Vagina (tissue), 2 donors: ENCODE measurements at regions not wholly inside any gene's neighbourhood (a gene's known extent, or its start where the extent isn't known, plus 50 kb on each side); places are given as distances from the start of the nearest gene placed in this dataset.

Experiments used
- DNase-seq, 2 donors: peaks; one replicate each; pipeline ENCODE4 v3.0.0-alpha.2; 2017; ENCODE audit errors: extremely low spot score in 2 of 2
- H3K27ac ChIP-seq: fragments of 200-600 bp; sonication (generic); one replicate; pipeline ENCODE4 v1.5.1; 2019
- H3K27me3 ChIP-seq: fragments of 200-600 bp; sonication (generic); one replicate; pipeline ENCODE4 v1.5.1; 2019
- H3K36me3 ChIP-seq, 2 donors: fragments of 200-600 bp; sonication (generic); one replicate each; pipeline ENCODE4 v1.5.1; 2017 to 2019
- H3K4me1 ChIP-seq: fragments of 200-600 bp; sonication (generic); one replicate; pipeline ENCODE4 v1.5.1; 2019
- H3K4me3 ChIP-seq, 2 donors: fragments of 200-600 bp; sonication (generic); 1 replicate in 1 of 2; 2 replicates in 1 of 2; pipeline ENCODE4 v1.5.1; 2016 to 2019
- H3K9me3 ChIP-seq: fragments of 200-600 bp; sonication (generic); one replicate; pipeline ENCODE4 v1.5.1; 2019
- POLR2A ChIP-seq, 2 donors: fragments of 450-650 bp; IDR thresholded peaks; one replicate each; pipeline ENCODE4 v1.6.1; 2017; ENCODE audit warnings: antibody characterized with exemption in 2 of 2, mild to moderate bottlenecking in 2 of 2, moderate library complexity in 2 of 2
- POLR2AphosphoS5 ChIP-seq, 2 donors: sonication (generic); formaldehyde crosslinking; IDR thresholded peaks; one replicate each; pipeline ENCODE4 v1.9.0; 2017; ENCODE audit warnings: antibody characterized with exemption in 2 of 2, mild to moderate bottlenecking in 2 of 2, low read depth in 1 of 2; ENCODE audit not compliant: insufficient read depth in 1 of 2
- intact Hi-C: fragments of 100-400 bp; cut with DNase I; formaldehyde crosslinking; loops from one replicate; pipeline ENCODE4 v1.15.1; 2023
- TF ChIP-seq, protein P1 (sequence below), 3 experiments: fragments of 450-650 bp in 2 of 3; fragments of 200-600 bp in 1 of 3; sonication (generic) in 1 of 3; IDR thresholded peaks; one replicate each; pipeline ENCODE4 v1.5.1; 2017 to 2019; ENCODE audit warnings: antibody characterized with exemption in 3 of 3, mild to moderate bottlenecking in 2 of 3, moderate library complexity in 2 of 3

DNA sequence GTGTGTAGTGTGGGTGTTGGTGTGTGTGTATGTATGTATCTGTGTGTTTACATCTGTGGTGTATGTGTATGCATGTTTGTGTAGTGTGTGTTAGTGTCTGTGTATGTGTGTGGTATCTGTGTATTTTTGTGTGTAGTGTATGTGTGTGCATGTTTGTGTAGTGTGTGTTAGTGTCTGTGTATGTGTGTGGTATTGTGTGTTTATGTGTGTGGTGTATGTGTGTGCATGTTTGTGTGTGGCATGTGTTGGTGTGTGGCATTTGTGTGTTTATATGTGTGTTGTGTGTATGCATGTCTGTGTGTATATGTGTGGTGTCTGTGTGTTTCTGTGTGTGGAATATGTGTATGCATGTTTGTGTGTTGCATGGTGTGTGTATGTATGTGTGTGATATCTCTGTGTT, 96.4 kb downstream of the CMPK2 start:
- no peak overlapping the region for H3K27ac ChIP-seq
- no peak for DNase-seq
- no peaks in the 10 kb centered on the region for H3K27me3 ChIP-seq
- H3K9me3 ChIP-seq = no peaks in the 10 kb centered on the region
- intact Hi-C loops = no loop called here
- H3K4me3 ChIP-seq = no peak overlapping the region
- TF ChIP-seq POLR2AphosphoS5 (IDR thresholded peaks at IDR 0.05; ENCODE audit: insufficient read depth in 1 of 2, low read depth in 1 of 2) (no peak), POLR2A (IDR thresholded peaks at IDR 0.05) (no peak)
- no peaks in the 10 kb centered on the region for H3K36me3 ChIP-seq
- H3K4me1 ChIP-seq = no peaks in the 10 kb centered on the region

DNA sequence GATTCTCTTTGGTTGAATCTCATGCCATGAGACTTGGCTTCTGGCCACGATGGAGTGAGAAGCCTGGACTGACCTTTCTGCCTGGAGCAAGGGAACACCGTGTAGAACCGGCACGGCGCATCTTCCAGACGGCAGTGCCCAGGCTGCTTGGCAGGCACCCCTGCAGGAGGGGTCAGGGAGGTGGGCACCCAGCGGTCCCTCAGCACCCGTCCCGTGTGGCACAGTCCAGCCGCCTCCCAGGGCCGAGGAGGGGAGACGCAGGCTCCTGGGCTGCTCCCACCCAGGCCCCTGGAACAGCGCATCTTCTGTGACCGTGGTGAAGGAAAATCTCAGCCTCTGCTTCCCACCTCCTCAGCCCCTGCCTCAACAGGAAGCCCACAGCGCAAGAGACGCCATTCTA, 95.7 kb downstream of the CMPK2 start:
- Histone ChIP-seq H3K4me1 (no peaks in the 10 kb centered on the region), H3K27ac (no peak overlapping the region), H3K9me3 (no peaks in the 10 kb centered on the region), H3K4me3 (no peak overlapping the region), H3K36me3 (no peaks in the 10 kb centered on the region), H3K27me3 (no peaks in the 10 kb centered on the region)
- DNase-seq = no peak
- TF ChIP-seq, protein P1, sequence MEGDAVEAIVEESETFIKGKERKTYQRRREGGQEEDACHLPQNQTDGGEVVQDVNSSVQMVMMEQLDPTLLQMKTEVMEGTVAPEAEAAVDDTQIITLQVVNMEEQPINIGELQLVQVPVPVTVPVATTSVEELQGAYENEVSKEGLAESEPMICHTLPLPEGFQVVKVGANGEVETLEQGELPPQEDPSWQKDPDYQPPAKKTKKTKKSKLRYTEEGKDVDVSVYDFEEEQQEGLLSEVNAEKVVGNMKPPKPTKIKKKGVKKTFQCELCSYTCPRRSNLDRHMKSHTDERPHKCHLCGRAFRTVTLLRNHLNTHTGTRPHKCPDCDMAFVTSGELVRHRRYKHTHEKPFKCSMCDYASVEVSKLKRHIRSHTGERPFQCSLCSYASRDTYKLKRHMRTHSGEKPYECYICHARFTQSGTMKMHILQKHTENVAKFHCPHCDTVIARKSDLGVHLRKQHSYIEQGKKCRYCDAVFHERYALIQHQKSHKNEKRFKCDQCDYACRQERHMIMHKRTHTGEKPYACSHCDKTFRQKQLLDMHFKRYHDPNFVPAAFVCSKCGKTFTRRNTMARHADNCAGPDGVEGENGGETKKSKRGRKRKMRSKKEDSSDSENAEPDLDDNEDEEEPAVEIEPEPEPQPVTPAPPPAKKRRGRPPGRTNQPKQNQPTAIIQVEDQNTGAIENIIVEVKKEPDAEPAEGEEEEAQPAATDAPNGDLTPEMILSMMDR (IDR thresholded peaks at IDR 0.05) = no peak
- intact Hi-C loops = loop anchor here (5.0 kb wide), 1 partner anchor 1768 kb away; no protein-coding TSS in a partner anchor

DNA sequence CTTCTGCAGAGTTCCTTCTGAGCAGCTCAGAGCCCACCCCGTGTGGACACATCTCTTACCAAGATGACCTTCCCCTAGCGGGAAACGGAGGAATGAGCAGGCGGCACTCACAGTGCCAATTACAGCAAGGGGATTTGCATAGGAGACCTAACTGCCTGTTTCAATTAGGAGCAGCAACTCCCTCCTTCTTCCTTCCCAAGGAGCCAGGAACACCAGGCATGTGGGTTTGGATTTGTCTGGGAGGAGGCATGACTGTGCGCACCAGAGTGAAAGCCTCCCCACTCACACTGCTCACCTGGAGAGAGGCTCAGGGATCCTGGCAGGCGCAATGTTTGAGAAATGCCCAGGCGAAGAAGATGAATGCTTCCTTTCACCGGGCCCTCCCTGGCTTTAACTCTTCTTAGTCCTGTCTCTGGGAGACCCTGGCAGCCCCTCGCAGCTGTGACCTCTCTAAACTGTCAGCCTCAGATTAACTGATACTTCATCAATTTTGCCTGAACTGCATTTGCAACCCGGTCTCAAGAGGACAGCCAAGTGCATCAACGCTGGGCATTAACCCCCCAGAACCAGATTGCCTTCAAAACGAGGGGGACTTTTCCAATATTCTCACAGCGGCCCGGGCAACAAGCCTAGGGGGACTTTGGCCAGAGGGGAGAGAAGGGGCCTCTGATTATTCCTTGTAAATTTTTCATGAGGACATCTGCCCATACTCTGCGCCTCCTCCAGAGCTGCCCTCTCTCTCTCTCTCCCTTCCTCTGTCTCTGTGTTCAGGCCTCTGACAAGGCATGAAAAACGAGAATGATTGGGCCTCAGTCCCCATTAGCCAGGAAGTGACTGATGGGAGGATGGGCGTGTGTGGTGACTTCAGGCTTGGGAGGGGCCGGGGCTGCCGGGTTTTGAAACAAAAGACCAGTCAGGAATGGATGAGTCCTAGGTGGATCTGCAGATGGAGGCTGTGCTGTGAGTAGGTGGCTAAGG, 93.8 kb downstream of the CMPK2 start:
- H3K4me1 ChIP-seq = no peaks in the 10 kb centered on the region
- H3K27ac ChIP-seq = no peak overlapping the region
- no peaks in the 10 kb centered on the region for H3K27me3 ChIP-seq
- intact Hi-C loops = loop anchor here (5.0 kb wide), 1 partner anchor 1770 kb away; no protein-coding TSS in a partner anchor
- DNase-seq = no peak
- TF ChIP-seq, protein P1 (IDR thresholded peaks at IDR 0.05) = no peak
- TF ChIP-seq POLR2A (IDR thresholded peaks at IDR 0.05) (no peak), POLR2AphosphoS5 (IDR thresholded peaks at IDR 0.05; ENCODE audit: insufficient read depth in 1 of 2, low read depth in 1 of 2) (no peak)
- H3K4me3 ChIP-seq = peak overlapping the region; percentile 13 to 15
- H3K9me3 ChIP-seq = no peaks in the 10 kb centered on the region
- no peaks in the 10 kb centered on the region for H3K36me3 ChIP-seq

DNA sequence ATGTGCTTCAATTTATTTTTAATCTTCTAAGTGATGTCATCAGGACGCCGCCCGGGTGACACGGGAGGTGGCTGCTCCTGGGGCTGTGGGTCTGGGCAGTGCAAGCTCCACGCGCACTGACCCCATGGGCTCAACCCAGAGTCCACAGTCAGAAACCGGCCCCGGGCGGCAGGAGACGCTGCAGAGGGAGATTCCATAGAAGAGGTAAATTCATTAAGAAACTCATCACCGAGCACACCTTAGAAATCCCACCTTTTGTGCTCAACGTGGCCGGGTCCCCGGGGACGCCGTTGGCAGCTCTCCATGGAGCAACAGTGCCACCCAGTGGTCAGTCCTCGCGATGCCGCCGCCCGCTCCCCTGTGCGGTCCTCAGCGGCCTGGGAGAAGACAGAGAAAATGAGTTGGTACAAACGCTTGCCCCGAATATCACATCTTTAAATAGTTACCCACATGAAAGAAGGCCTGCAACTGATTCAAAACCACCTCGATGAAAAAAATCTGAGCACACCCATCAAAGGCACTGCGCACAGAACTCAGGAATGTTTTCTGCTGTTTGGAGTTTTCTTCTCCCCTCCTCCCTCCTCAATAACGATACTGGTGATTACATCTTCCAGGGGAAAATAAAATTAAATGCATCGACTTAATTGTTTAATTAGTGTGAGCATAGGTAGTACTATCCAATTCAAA, 92.6 kb downstream of the CMPK2 start:
- DNase-seq = no peak

DNA sequence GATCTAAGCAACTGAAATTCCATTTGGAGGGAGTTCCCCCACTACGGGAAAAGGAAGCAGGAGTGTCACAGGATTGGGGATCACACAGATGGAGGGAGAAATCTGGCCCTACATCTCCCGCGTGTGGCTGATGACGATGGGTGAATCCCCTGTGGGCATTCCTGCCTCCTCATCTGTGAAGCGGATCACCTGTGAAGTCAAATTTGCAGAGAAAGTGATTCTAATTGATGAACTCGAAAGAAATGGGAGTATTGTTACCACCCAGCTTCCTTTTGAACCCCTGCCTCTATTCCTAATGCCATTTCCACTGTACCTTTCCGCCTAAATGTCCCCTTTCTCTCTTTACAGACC, 92.0 kb downstream of the CMPK2 start:
- Histone ChIP-seq H3K27me3 (no peaks in the 10 kb centered on the region), H3K4me3 (no peak overlapping the region), H3K27ac (no peak overlapping the region), H3K36me3 (no peaks in the 10 kb centered on the region), H3K4me1 (no peaks in the 10 kb centered on the region), H3K9me3 (no peaks in the 10 kb centered on the region)
- DNase-seq = no peak
- TF ChIP-seq, protein P1 (IDR thresholded peaks at IDR 0.05) = no peak
- TF ChIP-seq POLR2A (IDR thresholded peaks at IDR 0.05) = no peak
- no peak for TF ChIP-seq POLR2AphosphoS5 (IDR thresholded peaks at IDR 0.05; ENCODE audit: insufficient read depth in 1 of 2, low read depth in 1 of 2)
- intact Hi-C loops = loop anchor here (5.0 kb wide), 1 partner anchor 1771 kb away; no protein-coding TSS in a partner anchor

More for the DNA sequence above, 92.6 kb downstream of the CMPK2 start:
- TF ChIP-seq, protein P1 (IDR thresholded peaks at IDR 0.05) = peak; percentile 66 to 92 (median 79)
- no peak for TF ChIP-seq POLR2AphosphoS5 (IDR thresholded peaks at IDR 0.05; ENCODE audit: insufficient read depth in 1 of 2, low read depth in 1 of 2)
- TF ChIP-seq POLR2A (IDR thresholded peaks at IDR 0.05) = no peak
- intact Hi-C loops = loop anchor here (5.0 kb wide), 1 partner anchor 1771 kb away; no protein-coding TSS in a partner anchor
- H3K9me3 ChIP-seq = no peaks in the 10 kb centered on the region
- H3K27me3 ChIP-seq = no peaks in the 10 kb centered on the region
- no peaks in the 10 kb centered on the region for H3K4me1 ChIP-seq
- peak overlapping the region in 1 of 2 donors; percentile 15 for H3K4me3 ChIP-seq
- no peaks in the 10 kb centered on the region for H3K36me3 ChIP-seq
- no peak overlapping the region for H3K27ac ChIP-seq
